ENCODE measurements at regions not wholly inside any gene's neighbourhood (a gene's known extent, or its start where the extent isn't known, plus 50 kb on each side); places are given as distances from the start of the nearest gene placed in this dataset.
A peak's percentile ranks its signal among the peaks of the same experiment; 100 is the strongest.

DNA sequence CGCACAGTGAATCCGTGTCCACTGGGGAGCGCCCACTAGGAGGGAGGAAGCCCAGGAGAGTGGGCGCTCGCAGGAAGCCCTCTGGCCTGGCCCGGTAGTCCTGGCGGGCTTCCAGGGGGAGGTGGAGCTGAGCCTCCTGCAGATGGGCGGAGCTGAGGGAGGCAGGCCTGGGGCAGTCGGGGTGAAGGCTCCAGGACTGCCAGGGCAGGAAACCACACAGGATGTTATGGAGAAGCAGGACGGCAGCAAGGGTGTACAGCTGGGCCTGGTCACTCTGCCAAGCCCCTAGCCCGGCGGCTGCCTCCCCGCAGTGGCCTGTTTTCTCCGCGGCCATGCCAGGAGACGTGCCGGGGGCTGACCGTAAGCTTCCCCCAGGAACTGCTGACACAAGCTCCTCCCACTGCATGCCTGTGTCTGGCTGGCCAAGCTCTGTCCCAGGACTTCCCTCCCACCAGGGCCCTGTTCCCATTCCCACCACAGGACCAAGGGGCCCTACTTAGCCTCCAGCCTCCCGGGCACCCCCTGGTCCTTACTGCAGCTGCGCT lies 143.4 kb upstream of the C14orf180 start:
- Histone ChIP-seq H3K4me3 (ENCODE audit: low read length) (no peak overlapping the region), H3K36me3 (ENCODE audit: control insufficient read depth, insufficient read depth, low read length) (no peaks in the 10 kb centered on the region), H3K27me3 (ENCODE audit: control insufficient read depth, insufficient read depth, low read length) (no peaks in the 10 kb centered on the region), H3K27ac (ENCODE audit: low read length) (peak overlapping the region; percentile 17), H3K4me1 (ENCODE audit: control insufficient read depth, insufficient read depth, low read length) (peaks cover 17% of the 10 kb centered on the region), H3K9me3 (replicated peaks; ENCODE audit: control insufficient read depth, low read depth, low read length) (peaks cover 2% of the 10 kb centered on the region)
- peak; percentile 75 for DNase-seq
- 15% methylated on average over 19 of the region's 20 CpGs for WGBS (ENCODE audit: insufficient coverage)

DNA sequence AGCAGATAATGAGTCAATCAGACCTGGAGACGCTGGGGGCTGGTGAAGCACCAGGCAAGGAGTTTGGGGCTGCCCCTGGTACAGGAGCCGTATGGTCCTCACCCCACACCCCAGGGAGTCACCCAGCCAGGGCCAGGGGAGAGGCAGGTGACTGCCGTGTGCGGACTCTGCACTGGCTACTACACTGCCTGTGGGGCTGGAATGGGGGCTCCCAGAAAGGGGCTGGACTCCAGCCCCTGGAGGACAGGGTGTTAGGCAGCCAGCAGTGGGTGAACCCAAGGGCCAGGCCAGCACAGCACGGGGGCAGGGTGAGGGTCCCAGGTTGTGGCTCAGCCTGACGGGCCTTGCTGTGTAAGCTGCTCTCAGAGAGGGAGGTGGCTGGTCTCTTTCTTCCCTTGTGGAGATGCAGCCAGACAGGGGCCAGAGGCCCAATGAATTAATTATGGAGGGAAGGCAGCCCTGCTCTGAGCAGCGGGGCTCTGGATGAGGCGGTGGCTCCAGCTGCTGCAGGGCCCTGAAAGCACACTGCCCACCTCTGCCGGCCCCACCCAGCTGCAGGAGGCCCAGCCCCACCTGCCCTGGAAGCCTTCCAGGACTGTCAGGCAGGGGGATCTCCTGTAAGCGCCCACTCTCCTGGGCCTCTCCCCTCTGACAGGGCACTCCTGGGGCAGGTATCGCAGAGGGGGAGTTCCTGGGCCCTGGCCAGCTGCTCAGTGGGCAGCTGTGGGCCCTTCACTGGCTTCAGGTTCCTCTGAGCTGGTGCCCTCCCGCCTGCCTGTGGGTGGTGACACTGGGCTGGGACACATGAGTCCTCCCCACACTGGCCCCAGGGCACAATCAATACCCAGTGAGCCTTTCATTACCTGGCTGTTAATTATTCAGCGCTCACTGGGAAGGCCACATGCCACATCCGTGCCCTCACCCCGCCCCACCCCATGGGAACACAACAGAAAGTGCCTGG lies 142.5 kb upstream of the C14orf180 start:
- H3K36me3 ChIP-seq (ENCODE audit: control insufficient read depth, insufficient read depth, low read length): no peaks in the 10 kb centered on the region
- H3K27ac ChIP-seq (ENCODE audit: low read length): no peak overlapping the region
- H3K4me1 ChIP-seq (ENCODE audit: control insufficient read depth, insufficient read depth, low read length): peaks cover 17% of the 10 kb centered on the region
- H3K27me3 ChIP-seq (ENCODE audit: control insufficient read depth, insufficient read depth, low read length): no peaks in the 10 kb centered on the region
- H3K4me3 ChIP-seq (ENCODE audit: low read length): no peak overlapping the region
- H3K9me3 ChIP-seq (replicated peaks; ENCODE audit: control insufficient read depth, low read depth, low read length): peaks cover 2% of the 10 kb centered on the region
- 50% methylated on average over 8 of the region's 15 CpGs for WGBS (ENCODE audit: insufficient coverage)
- no peak for DNase-seq

DNA sequence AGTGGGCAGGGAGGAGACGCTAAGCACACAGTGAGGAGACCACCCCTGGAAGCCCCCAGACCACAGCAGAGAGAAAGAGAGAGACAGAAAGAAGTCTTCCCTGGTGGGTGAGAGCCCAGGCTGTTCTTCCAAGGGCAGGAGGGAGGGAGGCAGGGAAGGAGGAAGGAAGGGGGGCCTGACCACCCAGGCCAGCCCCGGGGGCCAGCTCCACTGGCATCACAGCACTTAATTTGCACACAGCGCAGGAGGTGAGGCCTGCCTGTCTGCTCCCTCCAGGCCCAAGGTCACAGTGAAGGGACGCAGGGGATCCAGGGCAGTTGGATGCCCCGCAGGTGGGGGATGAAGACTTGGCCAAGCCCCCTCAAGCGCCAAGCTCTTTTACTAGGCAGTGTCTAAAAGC lies 141.9 kb upstream of the C14orf180 start:
- peaks cover 2% of the 10 kb centered on the region for H3K9me3 ChIP-seq (replicated peaks; ENCODE audit: control insufficient read depth, low read depth, low read length)
- H3K4me3 ChIP-seq (ENCODE audit: low read length): no peak overlapping the region
- no peak for DNase-seq
- H3K4me1 ChIP-seq (ENCODE audit: control insufficient read depth, insufficient read depth, low read length): peaks cover 17% of the 10 kb centered on the region
- no peaks in the 10 kb centered on the region for H3K36me3 ChIP-seq (ENCODE audit: control insufficient read depth, insufficient read depth, low read length)
- H3K27ac ChIP-seq (ENCODE audit: low read length): no peak overlapping the region
- H3K27me3 ChIP-seq (ENCODE audit: control insufficient read depth, insufficient read depth, low read length): no peaks in the 10 kb centered on the region
- 100% methylated on average over 2 of the region's 6 CpGs for WGBS (ENCODE audit: insufficient coverage)

DNA sequence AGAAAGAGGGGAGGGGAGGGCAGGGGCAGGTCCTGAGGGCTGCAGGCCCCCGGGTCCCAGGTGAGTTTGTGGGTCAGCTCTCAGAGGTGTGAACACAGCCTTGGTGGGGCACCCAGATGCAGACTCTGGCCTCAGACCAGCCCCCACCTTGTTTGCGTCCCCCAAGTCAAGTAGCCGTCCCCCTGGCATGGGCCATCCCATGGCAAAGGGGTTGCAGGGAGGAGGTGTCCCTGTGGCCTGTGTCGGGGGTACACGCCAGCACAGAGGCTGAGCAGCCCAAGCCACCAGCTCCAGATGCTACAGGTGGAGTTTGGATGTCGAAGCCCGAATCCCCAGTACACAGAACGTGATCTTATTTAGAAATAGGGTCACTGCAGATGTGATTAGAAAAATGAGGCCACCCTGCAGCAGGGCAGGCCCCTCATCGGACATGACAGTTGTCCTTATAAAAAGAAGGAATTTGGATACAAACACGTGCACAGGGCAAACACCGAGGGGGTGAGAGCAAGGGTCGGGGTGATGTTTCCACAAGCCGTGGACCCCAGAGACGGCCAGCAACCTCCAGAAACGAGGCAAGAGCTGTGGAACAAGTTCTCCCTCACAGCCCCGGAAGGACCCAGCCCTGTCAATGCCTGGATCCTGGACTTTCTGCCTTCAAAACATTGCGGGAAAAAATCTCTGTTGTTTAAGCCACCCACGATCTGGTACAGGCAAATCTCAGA lies 141.2 kb upstream of the C14orf180 start:
- DNase-seq: no peak
- H3K9me3 ChIP-seq (replicated peaks; ENCODE audit: control insufficient read depth, low read depth, low read length): peaks cover 2% of the 10 kb centered on the region
- no peaks in the 10 kb centered on the region for H3K36me3 ChIP-seq (ENCODE audit: control insufficient read depth, insufficient read depth, low read length)
- H3K27ac ChIP-seq (ENCODE audit: low read length): no peak overlapping the region
- H3K4me3 ChIP-seq (ENCODE audit: low read length): no peak overlapping the region
- H3K27me3 ChIP-seq (ENCODE audit: control insufficient read depth, insufficient read depth, low read length): no peaks in the 10 kb centered on the region
- peaks cover 17% of the 10 kb centered on the region for H3K4me1 ChIP-seq (ENCODE audit: control insufficient read depth, insufficient read depth, low read length)
- 81% methylated on average over 18 of the region's 18 CpGs for WGBS (ENCODE audit: insufficient coverage)

DNA sequence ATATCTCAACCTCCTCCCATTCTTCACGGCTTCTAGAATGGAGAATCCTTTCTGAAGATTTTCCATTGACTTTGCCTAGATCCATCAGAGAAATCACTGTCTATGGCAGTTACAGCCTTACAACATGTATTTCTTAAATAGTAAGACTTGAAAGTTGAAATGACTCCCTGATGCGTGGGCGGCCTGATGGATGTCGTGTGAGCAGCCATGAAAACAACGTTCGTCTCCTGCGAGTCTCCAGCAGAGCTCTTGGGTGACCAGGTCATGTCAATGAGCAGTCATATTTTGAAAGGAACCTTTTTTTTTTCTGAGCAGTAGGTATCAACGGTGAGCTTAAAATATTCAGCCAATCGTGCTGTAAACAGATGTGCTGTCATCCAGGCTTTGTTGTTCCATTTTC lies 139.9 kb upstream of the C14orf180 start:
- no peak overlapping the region for H3K4me3 ChIP-seq (ENCODE audit: low read length)
- no peak overlapping the region for H3K27ac ChIP-seq (ENCODE audit: low read length)
- H3K27me3 ChIP-seq (ENCODE audit: control insufficient read depth, insufficient read depth, low read length): no peaks in the 10 kb centered on the region
- WGBS (ENCODE audit: insufficient coverage): 78% methylated on average over 8 of the region's 9 CpGs
- peaks cover 17% of the 10 kb centered on the region for H3K4me1 ChIP-seq (ENCODE audit: control insufficient read depth, insufficient read depth, low read length)
- H3K36me3 ChIP-seq (ENCODE audit: control insufficient read depth, insufficient read depth, low read length): no peaks in the 10 kb centered on the region
- peaks cover 2% of the 10 kb centered on the region for H3K9me3 ChIP-seq (replicated peaks; ENCODE audit: control insufficient read depth, low read depth, low read length)
- DNase-seq: no peak

DNA sequence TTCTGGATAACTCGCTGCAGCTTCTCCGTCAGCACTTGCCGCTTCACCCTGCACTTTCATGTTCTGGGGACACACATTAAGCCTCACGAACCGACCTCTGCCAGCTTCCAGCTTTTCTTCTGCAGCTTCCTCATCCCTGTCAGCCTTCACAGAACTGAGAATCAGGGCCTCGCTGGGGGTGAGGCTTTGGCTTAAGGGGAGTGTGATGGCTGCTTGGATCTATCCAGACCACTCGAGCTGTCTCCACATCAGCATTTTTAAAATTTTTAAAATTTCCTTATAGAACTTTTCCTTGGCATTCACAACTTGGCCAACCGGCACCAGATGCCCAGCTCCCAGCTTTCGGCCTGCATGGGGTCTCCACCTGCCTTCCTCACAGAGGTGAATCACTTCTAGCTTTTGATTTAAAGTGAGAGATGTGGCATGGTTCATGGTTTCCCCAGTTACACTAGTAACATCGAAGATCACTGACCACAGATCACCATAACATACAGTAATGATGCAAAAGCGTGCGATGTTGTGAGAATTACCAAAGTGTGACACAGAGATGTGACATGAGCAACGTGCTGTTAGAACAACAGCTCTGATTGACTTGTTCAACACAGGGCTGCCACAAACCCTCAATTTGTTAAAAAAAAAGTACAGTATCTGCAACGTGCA lies 139.1 kb upstream of the C14orf180 start:
- H3K27ac ChIP-seq (ENCODE audit: low read length): no peak overlapping the region
- H3K4me1 ChIP-seq (ENCODE audit: control insufficient read depth, insufficient read depth, low read length): peaks cover 17% of the 10 kb centered on the region
- H3K36me3 ChIP-seq (ENCODE audit: control insufficient read depth, insufficient read depth, low read length): no peaks in the 10 kb centered on the region
- DNase-seq: no peak
- H3K4me3 ChIP-seq (ENCODE audit: low read length): no peak overlapping the region
- peaks cover 2% of the 10 kb centered on the region for H3K9me3 ChIP-seq (replicated peaks; ENCODE audit: control insufficient read depth, low read depth, low read length)
- no peaks in the 10 kb centered on the region for H3K27me3 ChIP-seq (ENCODE audit: control insufficient read depth, insufficient read depth, low read length)
- WGBS (ENCODE audit: insufficient coverage): 84% methylated on average over 4 of the region's 14 CpGs

DNA sequence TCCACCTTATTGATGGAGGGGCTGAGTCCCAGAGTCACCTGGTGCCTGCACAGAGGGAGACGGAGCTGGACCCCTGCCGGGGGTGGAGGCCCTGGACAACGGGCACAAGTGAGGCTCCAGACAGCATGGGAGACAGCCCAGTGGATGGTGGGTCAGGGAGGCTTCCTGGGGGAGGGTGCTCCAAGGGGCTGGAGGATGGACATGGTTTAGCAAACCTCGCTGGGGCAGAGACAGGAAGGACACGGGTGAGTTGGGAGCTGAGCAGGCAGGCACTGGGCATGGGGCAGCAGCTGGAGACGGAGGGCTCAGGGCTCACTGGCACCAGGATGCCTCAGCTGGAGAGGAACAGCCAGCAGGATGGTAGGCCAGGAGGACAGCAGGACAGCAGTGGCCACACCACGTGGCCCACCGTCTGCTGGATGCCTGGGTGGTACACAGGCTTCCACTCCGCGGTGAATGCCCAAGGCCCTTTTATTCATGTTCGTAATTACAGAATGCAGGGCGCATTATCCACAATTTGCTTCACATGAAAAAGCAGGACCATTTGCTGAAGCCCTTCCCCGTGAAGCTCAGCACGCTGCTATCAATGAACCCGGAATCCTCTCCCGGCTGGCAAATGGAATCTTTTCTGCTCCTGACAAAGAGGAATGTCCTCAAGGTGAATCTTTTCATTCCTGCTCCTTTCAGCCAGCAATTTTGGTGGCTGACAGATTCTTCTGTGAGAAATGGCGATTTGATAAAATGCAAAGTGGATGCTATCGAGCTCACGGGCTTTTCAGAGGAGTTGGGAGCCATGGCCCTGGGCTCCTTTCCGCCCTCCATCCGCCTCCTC lies 138.1 kb upstream of the C14orf180 start:
- Histone ChIP-seq H3K4me1 (ENCODE audit: control insufficient read depth, insufficient read depth, low read length) (peaks cover 6% of the 10 kb centered on the region), H3K36me3 (ENCODE audit: control insufficient read depth, insufficient read depth, low read length) (no peaks in the 10 kb centered on the region), H3K4me3 (ENCODE audit: low read length) (no peak overlapping the region), H3K27me3 (ENCODE audit: control insufficient read depth, insufficient read depth, low read length) (no peaks in the 10 kb centered on the region), H3K27ac (ENCODE audit: low read length) (no peak overlapping the region), H3K9me3 (replicated peaks; ENCODE audit: control insufficient read depth, low read depth, low read length) (peaks cover 2% of the 10 kb centered on the region)
- no peak for DNase-seq
- WGBS (ENCODE audit: insufficient coverage): 85% methylated on average over 19 of the region's 21 CpGs

DNA sequence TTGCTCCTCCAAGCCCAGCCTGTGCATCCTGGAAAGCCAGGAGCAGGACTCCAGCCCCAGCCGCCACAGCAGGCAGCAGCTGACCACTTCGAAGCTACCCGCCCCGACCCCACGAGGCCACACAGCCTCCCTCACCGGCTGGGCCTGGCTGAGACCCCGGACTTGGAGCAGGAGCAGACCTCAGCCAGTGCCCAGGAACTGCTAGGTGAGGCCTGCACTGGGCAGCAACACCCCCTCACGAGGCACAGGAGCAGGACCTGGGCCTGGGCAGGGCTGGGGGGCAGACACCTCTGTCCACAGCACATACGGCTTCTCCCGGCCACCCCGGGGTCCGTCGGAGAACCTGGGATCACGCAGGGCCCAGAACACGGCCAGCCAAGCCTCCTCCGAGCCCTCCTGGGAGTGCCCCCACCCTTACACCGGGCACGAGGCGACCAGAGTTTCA lies 137.4 kb upstream of the C14orf180 start:
- no peak overlapping the region for H3K27ac ChIP-seq (ENCODE audit: low read length)
- H3K27me3 ChIP-seq (ENCODE audit: control insufficient read depth, insufficient read depth, low read length): peaks cover 4% of the 10 kb centered on the region
- no peak for DNase-seq
- no peaks in the 10 kb centered on the region for H3K4me1 ChIP-seq (ENCODE audit: control insufficient read depth, insufficient read depth, low read length)
- H3K9me3 ChIP-seq (replicated peaks; ENCODE audit: control insufficient read depth, low read depth, low read length): peaks cover 2% of the 10 kb centered on the region
- H3K4me3 ChIP-seq (ENCODE audit: low read length): no peak overlapping the region
- no peaks in the 10 kb centered on the region for H3K36me3 ChIP-seq (ENCODE audit: control insufficient read depth, insufficient read depth, low read length)
- 64% methylated on average over 19 of the region's 19 CpGs for WGBS (ENCODE audit: insufficient coverage)

DNA sequence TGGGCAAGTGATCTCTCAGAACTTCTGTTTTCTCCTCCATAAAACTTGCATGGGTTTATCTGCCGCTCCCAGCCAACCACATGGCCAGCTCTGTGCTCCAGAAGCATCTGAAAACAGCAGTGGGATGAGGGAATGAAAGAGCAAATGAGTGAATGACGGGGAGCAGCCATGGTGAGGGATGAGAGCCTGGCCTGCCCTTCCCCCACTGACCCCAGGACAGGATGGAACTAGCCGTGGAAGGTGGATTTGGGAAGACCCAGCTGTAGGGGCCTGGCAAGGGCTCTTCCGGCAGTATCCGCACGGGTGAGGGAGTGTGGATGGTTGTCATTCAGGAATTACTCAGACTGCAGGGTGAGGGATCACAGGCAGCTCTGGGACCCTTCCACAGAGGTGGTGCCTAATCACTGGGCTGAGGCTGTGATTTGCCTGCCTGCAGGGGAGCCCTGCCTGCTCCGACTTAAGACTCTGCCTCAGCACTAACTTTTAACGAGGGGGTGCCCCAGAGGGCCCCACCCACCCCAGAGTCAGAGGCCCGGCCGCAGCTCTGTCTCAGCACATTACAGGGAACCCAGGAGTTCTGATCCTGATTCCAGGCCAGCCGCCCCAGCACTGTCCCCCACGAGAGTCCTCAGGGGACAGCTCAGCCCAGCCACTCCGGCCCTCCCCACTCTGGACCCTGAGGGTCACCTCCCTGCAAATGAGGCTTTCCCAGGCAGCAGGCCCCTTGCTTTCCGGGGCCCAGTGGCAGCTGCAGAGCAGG lies 136.8 kb upstream of the C14orf180 start:
- H3K4me1 ChIP-seq (ENCODE audit: control insufficient read depth, insufficient read depth, low read length): no peaks in the 10 kb centered on the region
- peaks cover 4% of the 10 kb centered on the region for H3K27me3 ChIP-seq (ENCODE audit: control insufficient read depth, insufficient read depth, low read length)
- H3K27ac ChIP-seq (ENCODE audit: low read length): no peak overlapping the region
- WGBS (ENCODE audit: insufficient coverage): 30% methylated on average over 13 of the region's 14 CpGs
- no peaks in the 10 kb centered on the region for H3K36me3 ChIP-seq (ENCODE audit: control insufficient read depth, insufficient read depth, low read length)
- H3K9me3 ChIP-seq (replicated peaks; ENCODE audit: control insufficient read depth, low read depth, low read length): peaks cover 2% of the 10 kb centered on the region
- DNase-seq: no peak
- H3K4me3 ChIP-seq (ENCODE audit: low read length): no peak overlapping the region

Measured in muscle of leg (tissue), 3 donors.